ES-I3 (cell line): ENCODE measurements at regions not wholly inside any gene's neighbourhood (a gene's known extent, or its start where the extent isn't known, plus 50 kb on each side); places are given as distances from the start of the nearest gene placed in this dataset.

ENCODE experiments used
- H3K36me3 ChIP-seq: 2 replicates; pipeline ENCODE4 v1.6.1; 2013; ENCODE audit warnings: mild to moderate bottlenecking, low read length, control low read depth, moderate library complexity; ENCODE audit not compliant: insufficient read depth
- H3K4me1 ChIP-seq: 2 replicates; pipeline ENCODE4 v1.6.1; 2013; ENCODE audit warnings: mild to moderate bottlenecking, control low read depth, low read length; ENCODE audit not compliant: insufficient read depth
- H3K9ac ChIP-seq: 2 replicates; pipeline ENCODE4 v1.6.1; 2013; ENCODE audit warnings: low read depth, mild to moderate bottlenecking, low read length, moderate library complexity
- H3K9me3 ChIP-seq: 2 replicates; pipeline ENCODE4 v1.6.1; 2013; ENCODE audit warnings: mild to moderate bottlenecking, low read length, moderate library complexity; ENCODE audit not compliant: control insufficient read depth, insufficient read depth

- H3K9me3 ChIP-seq: peaks cover 5% of the 10 kb centered on the region; the same call in 1 of the 2 replicates
- H3K4me1 ChIP-seq: no peaks in the 10 kb centered on the region; the same call in 1 of the 2 replicates
- no peak overlapping the region for H3K9ac ChIP-seq
- no peaks in the 10 kb centered on the region for H3K36me3 ChIP-seq
These were observed 209.9 kb downstream of the COL4A1 start for GRCh38 chr13:110097013-110097412.

- no peaks in the 10 kb centered on the region for H3K36me3 ChIP-seq
- no peak overlapping the region for H3K9ac ChIP-seq
- no peaks in the 10 kb centered on the region for H3K9me3 ChIP-seq
- H3K4me1 ChIP-seq: no peaks in the 10 kb centered on the region; the same call in 1 of the 2 replicates
These were observed 214.1 kb downstream of the COL4A1 start for GRCh38 chr13:110092831-110093247.

- Histone ChIP-seq H3K36me3 (no peaks in the 10 kb centered on the region), H3K4me1 (no peaks in the 10 kb centered on the region; the same call in 1 of the 2 replicates), H3K9me3 (no peaks in the 10 kb centered on the region), H3K9ac (no peak overlapping the region)
These were observed 217.1 kb downstream of the COL4A1 start for GRCh38 chr13:110089815-110090214.

DNA sequence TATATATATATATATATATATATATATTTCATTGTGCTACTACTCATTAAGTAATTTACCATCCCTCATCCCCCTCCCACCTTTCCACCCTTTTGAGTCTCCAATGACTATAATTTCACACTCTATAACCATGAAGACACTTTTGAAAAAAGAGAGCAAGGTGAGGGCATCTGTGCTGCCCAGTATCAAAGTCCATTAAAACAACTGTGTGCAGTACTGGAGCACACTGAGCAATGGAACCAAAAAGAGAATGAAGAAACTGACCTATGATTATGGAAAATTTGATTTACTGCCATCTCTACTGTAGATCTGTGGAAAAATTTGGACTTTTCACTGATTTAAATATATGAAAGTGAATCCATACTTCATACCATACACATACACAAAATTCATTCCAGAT lies 217.9 kb downstream of the COL4A1 start:
- no peaks in the 10 kb centered on the region for H3K4me1 ChIP-seq
- H3K9ac ChIP-seq: no peak overlapping the region
- no peaks in the 10 kb centered on the region for H3K36me3 ChIP-seq
- no peaks in the 10 kb centered on the region for H3K9me3 ChIP-seq

- Histone ChIP-seq H3K36me3 (no peaks in the 10 kb centered on the region), H3K4me1 (no peaks in the 10 kb centered on the region), H3K9ac (no peak overlapping the region), H3K9me3 (no peaks in the 10 kb centered on the region)
These were observed 233.0 kb downstream of the COL4A1 start for GRCh38 chr13:110073982-110074381.

DNA sequence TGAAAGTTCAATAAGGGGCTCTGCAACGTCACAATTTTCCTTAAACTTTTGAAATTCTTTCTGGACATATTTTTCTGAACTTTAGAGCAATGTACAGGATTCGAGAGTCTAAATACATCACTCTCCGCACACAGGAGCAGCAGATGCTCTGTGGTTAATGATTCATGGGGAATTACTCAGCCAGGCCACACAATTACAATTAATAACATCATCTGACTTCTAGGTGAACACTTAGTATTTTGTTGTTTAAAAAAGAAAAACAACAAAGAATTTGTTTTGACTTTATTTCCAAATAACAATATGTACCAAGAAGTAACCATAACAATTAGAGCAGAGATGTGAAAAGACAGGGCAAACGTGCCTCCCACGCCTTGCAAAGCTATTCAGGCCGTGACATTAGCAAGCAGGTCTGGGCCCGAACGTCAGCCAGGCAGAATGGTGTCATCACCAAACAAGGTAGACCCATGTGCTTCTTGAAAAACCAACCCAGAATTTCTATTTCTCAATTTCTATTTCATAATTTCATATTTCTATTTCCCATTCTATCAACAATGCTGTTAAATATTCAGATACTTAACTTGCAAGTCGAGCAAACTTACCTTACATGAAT lies 236.3 kb downstream of the COL4A1 start:
- Histone ChIP-seq H3K36me3 (no peaks in the 10 kb centered on the region), H3K4me1 (no peaks in the 10 kb centered on the region), H3K9me3 (no peaks in the 10 kb centered on the region), H3K9ac (no peak overlapping the region)

- no peaks in the 10 kb centered on the region for H3K9me3 ChIP-seq
- no peaks in the 10 kb centered on the region for H3K4me1 ChIP-seq
- peak overlapping the region; percentile 8; the same call in 1 of the 2 replicates for H3K9ac ChIP-seq
- H3K36me3 ChIP-seq: no peaks in the 10 kb centered on the region
These were observed 236.9 kb downstream of the COL4A1 start for GRCh38 chr13:110070046-110070445.

DNA sequence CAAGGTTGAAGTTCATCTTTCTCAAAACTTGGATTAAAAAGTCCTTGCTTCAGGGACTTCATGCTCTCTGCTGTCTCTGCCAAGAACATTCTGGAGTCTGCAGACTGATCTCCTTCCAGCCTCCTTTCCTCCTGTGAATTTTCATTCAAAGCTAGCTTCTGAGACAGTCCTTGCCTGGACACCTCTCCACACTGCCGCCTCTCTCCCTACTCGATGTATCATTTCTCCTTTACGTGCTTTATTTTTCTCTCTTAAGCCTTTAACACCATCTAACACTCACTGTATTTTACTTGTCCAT lies 238.8 kb downstream of the COL4A1 start:
- H3K4me1 ChIP-seq: no peaks in the 10 kb centered on the region
- no peaks in the 10 kb centered on the region for H3K36me3 ChIP-seq
- no peak overlapping the region for H3K9ac ChIP-seq
- H3K9me3 ChIP-seq: no peaks in the 10 kb centered on the region

DNA sequence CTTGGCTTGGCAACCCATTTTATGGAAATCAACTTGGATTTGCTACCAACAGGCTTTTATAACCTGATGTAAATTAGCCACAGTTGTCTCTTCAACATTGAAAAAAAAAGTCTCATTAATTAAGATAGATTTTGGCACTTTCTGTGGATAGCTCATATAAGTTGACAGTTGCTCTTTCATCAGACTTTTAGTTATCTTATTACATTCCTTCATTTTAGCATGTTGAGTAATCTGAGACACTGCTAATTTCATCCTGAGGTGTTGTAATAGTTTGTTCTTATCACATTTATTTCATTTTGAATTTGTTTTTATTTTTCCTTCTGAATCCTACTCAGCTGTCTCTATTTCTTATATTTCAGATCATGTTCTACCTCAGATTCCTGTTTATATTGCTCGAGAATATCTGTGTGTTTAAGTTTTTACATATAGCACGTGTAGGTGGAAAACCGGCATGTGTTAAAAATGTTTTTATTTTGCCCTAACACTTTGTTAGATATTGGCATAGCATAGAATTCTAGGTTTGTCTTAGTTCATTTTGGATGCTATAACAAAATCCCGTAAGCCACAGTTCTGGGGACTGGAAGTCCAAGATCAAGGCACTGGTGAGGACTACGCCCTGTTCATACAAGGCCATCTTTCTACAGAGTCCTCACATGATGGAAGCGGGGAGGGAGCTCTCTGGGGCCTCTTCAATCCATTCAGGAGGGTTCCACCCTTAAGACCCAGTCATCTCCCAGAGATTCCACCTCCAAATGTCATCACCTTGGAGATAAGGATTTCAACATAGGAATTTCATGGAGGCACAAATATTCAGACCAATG lies 239.4 kb downstream of the COL4A1 start:
- Histone ChIP-seq H3K36me3 (no peaks in the 10 kb centered on the region), H3K9ac (no peak overlapping the region), H3K9me3 (no peaks in the 10 kb centered on the region), H3K4me1 (no peaks in the 10 kb centered on the region)

DNA sequence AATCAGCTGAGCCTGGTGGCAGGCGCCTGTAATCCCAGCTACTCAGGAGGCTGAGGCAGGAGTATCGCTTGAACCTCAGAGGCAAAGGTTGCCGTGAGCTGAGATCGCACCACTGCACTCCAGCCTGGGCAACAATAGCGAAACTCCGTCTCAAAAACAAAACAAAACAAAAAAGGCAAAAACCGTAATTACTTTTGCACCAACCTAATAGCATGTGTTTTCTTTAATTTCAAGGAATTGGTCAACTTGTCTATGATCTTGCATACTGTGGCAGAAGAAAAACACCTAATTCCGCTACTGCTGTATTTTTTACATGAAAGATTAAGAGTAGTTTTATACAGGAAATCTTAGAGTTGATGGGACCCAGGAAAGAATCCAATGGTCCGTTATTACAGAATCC lies 241.2 kb downstream of the COL4A1 start:
- no peaks in the 10 kb centered on the region for H3K9me3 ChIP-seq
- H3K4me1 ChIP-seq: no peaks in the 10 kb centered on the region
- H3K9ac ChIP-seq: no peak overlapping the region
- H3K36me3 ChIP-seq: no peaks in the 10 kb centered on the region

DNA sequence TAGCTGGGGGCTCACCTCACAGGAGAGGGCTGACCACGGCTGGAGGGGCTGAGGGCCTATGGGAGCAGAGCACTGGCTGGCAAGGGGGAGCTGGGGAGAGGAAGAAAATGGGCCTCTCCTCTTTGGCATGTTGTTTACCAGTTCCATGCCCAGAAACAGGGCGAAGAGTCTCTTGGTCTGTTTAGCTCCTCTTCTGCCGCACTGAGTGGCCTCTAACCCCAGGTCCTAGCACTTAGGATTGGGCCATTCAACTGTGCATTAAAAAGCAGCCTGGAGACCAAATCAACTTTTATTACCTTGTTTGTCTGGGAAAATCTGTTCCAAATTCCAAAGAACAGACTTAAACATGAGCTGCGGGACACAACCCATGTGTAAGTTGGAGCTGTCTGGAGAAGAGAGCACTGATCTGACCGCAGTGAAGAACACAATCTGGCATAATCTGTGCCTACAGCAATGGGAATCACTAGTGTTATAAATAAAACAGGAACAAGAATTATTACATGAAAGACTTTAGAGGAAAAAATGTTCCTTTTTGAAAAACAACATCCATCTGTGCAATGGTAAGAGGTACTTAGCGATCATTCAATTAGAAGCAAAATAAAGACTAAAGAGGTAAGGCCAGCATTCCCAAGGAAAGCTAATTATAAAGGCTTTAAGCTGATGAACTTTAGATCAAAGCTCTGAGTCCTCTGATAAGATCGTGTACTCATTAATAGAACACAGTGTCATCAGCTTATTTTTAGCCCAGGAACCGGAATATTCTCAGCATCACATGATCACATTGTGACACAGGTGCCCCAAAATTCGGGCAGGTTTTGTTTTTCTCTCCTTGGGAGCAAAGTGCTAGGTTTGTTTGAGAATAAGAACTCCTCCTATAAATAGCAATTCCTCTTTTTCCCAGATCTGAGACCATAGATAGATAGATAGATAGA lies 243.2 kb downstream of the COL4A1 start:
- Histone ChIP-seq H3K9ac (no peak overlapping the region), H3K36me3 (no peaks in the 10 kb centered on the region), H3K9me3 (no peaks in the 10 kb centered on the region), H3K4me1 (no peaks in the 10 kb centered on the region)

DNA sequence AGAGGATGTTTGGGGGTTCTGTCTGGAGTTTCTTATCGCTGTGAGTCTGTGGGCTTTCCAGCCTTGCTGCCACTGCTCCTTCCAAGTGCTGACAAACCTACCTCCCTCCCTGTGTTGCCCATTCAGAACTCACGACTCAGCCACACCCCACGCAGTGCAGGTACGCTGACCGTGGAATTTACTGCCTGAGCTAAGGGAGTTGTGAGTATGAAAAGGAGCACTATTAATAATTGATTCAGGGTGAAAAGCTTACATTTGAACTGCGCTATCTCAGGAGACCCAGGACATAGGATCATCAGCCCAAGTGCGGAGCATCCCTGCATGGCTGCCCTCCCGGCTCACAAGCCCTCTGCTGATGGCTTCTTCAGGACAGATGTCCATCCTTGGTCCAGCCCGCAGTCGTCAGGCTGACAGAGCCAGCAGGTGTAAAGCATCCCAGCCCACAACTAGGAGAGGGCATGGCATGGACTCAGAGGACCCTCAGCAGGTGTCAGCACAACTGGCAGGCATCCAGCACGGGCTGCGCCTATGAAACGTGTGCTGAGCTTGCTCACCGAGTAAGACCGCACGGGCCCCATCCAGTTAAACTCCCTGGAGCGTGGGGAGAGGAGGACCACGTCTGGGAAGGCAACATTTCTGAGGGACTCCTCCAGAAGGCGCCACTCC lies 244.0 kb downstream of the COL4A1 start:
- H3K9me3 ChIP-seq: no peaks in the 10 kb centered on the region
- no peaks in the 10 kb centered on the region for H3K4me1 ChIP-seq
- H3K9ac ChIP-seq: no peak overlapping the region
- no peaks in the 10 kb centered on the region for H3K36me3 ChIP-seq

GRCh38 chr13:110062077-110062776 lies 244.7 kb downstream of the COL4A1 start:
- no peak overlapping the region for H3K9ac ChIP-seq
- H3K4me1 ChIP-seq: no peaks in the 10 kb centered on the region
- no peaks in the 10 kb centered on the region for H3K9me3 ChIP-seq
- no peaks in the 10 kb centered on the region for H3K36me3 ChIP-seq

- no peaks in the 10 kb centered on the region for H3K4me1 ChIP-seq
- H3K9ac ChIP-seq: no peak overlapping the region
- no peaks in the 10 kb centered on the region for H3K36me3 ChIP-seq
- no peaks in the 10 kb centered on the region for H3K9me3 ChIP-seq
These were observed 245.7 kb downstream of the COL4A1 start for GRCh38 chr13:110061270-110061669.
